Neural cell (in vitro differentiated cells): ENCODE measurements at regions not wholly inside any gene's neighbourhood (a gene's known extent, or its start where the extent isn't known, plus 50 kb on each side); places are given as distances from the start of the nearest gene placed in this dataset.

Experiments used
- CTCF ChIP-seq: fragments of 450-650 bp; IDR thresholded peaks from 2 replicates; pipeline ENCODE4 v1.5.1; 2014; ENCODE audit warnings: antibody characterized with exemption, mild to moderate bottlenecking, moderate library complexity; ENCODE audit not compliant: poor library complexity, severe bottlenecking
- POLR2AphosphoS5 ChIP-seq: IDR thresholded peaks from 2 replicates; pipeline ENCODE4 v1.6.1; 2012
- RAD21 ChIP-seq: fragments of 450-650 bp; conservative IDR thresholded peaks from 2 replicates; pipeline ENCODE4 v1.6.1; 2014; ENCODE audit warnings: antibody characterized with exemption, mild to moderate bottlenecking, moderate library complexity
- SMC3 ChIP-seq: fragments of 450-650 bp; conservative IDR thresholded peaks from 2 replicates; pipeline ENCODE4 v1.6.1; 2014; ENCODE audit warnings: antibody characterized with exemption, mild to moderate bottlenecking, moderate library complexity; ENCODE audit not compliant: poor library complexity

GRCh38 chr12:84136862-84137367, 775.7 kb downstream of the SLC6A15 start:
- TF ChIP-seq CTCF (no peak), RAD21 (no peak), POLR2AphosphoS5 (no peak), SMC3 (no peak)
